IPS DF 6.9 (cell line): ENCODE measurements at regions not wholly inside any gene's neighbourhood (a gene's known extent, or its start where the extent isn't known, plus 50 kb on each side); places are given as distances from the start of the nearest gene placed in this dataset.

Source experiments
- DNase-seq: peaks from one replicate; pipeline ENCODE4 v3.0.0-alpha.2; 2013; ENCODE audit warnings: low read depth, low spot score
- H3K27ac ChIP-seq: one replicate; pipeline ENCODE4 v1.5.1; 2013; ENCODE audit warnings: low read length, control low read depth
- H3K27me3 ChIP-seq: 2 replicates; pipeline ENCODE4 v1.6.1; 2013; ENCODE audit warnings: mild to moderate bottlenecking, low read length; ENCODE audit not compliant: control insufficient read depth, insufficient read depth
- H3K36me3 ChIP-seq: 2 replicates; pipeline ENCODE4 v1.6.1; 2013; ENCODE audit warnings: low read length; ENCODE audit not compliant: control insufficient read depth, insufficient read depth
- H3K4me1 ChIP-seq: 2 replicates; pipeline ENCODE4 v1.6.1; 2013; ENCODE audit warnings: low read length; ENCODE audit not compliant: control insufficient read depth, insufficient read depth
- H3K4me3 ChIP-seq: 2 replicates; pipeline ENCODE4 v1.5.1; 2013; ENCODE audit warnings: mild to moderate bottlenecking, low read length
- H3K9me3 ChIP-seq: 2 replicates; pipeline ENCODE4 v1.6.1; 2013; ENCODE audit warnings: low read length, inconsistent platforms; ENCODE audit not compliant: control insufficient read depth, insufficient read depth
- WGBS: extraction: QIAGEN DNeasy Blood & Tissue Kit; methylation state at CpG from one replicate; pipeline ENCODE4 v1.1.7; 2013; ENCODE audit warnings: mixed read lengths, missing lambda C conversion rate; ENCODE audit not compliant: insufficient read length, insufficient coverage; 5-methylcytosine and 5-hydroxymethylcytosine counted together

DNA sequence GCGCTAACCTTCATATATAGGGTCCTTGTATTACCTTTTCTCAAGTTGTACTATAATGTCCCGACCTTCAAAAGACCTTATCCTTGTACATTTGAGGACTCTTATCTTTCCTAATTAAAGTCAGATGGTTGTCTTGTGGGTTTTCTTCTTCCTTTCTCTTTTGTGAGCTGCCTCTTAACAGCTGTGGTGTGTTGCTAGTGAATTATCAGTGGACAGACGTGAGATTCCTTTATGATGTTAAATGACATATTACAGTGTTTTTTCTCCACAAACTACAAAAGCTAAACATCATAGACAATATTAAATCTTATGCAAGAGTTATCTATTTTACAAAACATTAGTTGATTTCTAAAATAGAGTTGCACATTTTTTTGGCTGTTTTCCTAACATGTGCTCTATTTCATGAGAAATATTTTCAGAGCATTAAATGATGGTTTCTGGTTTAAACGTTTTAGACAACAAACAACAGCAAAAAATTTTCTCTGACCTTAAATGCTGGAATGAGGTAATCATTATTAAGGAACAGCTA, 272.2 kb upstream of the NPVF start:
- no peaks in the 10 kb centered on the region for H3K4me1 ChIP-seq
- H3K9me3 ChIP-seq: no peaks in the 10 kb centered on the region
- H3K4me3 ChIP-seq: no peak overlapping the region
- no peaks in the 10 kb centered on the region for H3K27me3 ChIP-seq
- DNase-seq: no peak
- WGBS: no CpG with 5 or more reads among the region's 4 CpGs
- H3K27ac ChIP-seq: no peak overlapping the region
- no peaks in the 10 kb centered on the region for H3K36me3 ChIP-seq

DNA sequence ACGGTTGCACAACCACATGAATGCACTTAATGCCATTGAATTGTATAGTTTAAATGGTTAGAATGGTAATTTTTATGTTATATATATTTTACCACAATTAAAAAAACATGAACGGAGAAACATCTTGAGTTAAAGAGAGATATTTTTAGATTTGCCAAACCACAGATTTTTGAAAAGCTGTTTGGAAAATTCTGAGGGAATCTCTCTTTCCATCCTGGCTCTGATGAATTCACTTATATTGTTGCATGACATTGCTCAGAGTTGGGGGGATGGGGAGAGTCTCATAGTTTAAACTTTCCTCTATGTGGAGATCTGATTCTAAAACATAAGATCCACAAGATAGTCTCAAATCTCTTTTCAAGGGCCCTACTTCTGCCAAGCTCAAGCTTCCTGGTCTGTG, 275.0 kb upstream of the NPVF start:
- Histone ChIP-seq H3K4me3 (no peak overlapping the region), H3K27me3 (no peaks in the 10 kb centered on the region), H3K4me1 (no peaks in the 10 kb centered on the region), H3K27ac (no peak overlapping the region), H3K36me3 (no peaks in the 10 kb centered on the region), H3K9me3 (no peaks in the 10 kb centered on the region)
- no CpG with 5 or more reads among the region's 2 CpGs for WGBS
- no peak for DNase-seq

DNA sequence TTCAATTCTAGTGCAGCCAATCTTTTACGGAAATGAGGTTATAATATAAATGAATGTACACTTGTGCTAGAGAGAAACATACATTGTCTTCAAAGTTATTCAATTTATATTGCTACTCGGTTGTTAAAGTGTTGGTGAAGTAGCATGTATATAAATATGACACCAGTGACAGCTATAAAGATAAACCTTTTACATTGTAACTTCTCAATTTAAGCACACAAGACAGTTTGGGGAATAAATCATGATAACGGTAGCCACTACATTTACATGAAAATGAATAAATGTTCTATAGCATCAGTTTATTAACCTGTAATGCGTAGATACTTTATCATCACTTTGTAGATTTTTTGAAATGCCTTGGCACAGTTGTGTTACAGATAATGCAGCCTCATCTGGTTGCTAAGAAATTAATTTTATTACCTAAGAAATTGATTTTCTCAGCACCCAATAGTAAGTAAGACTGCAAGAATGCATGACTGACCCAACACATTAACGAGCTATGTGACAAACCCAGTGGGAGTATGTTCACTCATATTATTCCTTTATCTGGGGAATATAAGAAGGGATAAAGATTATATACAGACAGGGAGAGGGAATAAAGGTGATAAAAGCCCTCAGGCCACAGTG, 283.9 kb upstream of the NPVF start:
- no peak overlapping the region for H3K4me3 ChIP-seq
- WGBS: no CpG with 5 or more reads among the region's 5 CpGs
- no peaks in the 10 kb centered on the region for H3K36me3 ChIP-seq
- H3K4me1 ChIP-seq: no peaks in the 10 kb centered on the region
- no peak overlapping the region for H3K27ac ChIP-seq
- no peaks in the 10 kb centered on the region for H3K27me3 ChIP-seq
- no peak for DNase-seq
- no peaks in the 10 kb centered on the region for H3K9me3 ChIP-seq

DNA sequence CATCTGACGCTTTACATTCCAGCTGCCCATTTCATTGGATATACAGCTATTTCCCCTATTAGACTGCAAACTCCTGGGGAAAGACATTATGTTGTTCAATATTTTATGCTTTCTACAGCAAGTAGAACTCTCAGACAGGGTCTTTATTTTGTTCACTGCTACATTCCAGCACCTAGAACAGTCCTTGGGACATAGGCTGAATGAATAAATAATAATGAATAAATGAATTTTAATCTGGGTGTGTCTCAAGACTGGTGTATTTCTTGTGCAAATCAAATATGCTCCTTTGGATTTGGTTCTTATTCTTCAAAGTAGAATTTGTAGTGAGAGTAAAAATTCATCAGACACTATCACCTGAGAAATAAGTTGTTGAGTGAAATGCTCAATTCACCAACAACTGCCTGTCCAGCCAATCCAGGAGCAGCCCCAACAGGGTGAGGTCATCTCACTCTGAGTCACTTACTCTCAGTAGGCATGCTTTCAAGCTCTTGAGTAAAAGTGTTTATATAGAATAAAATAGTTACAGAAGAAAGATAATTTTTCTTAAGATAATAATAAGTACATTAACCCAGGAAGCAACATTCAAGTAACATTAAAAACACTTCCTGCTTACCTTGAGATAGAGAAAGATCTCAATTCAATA, 287.5 kb upstream of the NPVF start:
- no CpG with 5 or more reads among the region's 1 CpG for WGBS
- no peak for DNase-seq

DNA sequence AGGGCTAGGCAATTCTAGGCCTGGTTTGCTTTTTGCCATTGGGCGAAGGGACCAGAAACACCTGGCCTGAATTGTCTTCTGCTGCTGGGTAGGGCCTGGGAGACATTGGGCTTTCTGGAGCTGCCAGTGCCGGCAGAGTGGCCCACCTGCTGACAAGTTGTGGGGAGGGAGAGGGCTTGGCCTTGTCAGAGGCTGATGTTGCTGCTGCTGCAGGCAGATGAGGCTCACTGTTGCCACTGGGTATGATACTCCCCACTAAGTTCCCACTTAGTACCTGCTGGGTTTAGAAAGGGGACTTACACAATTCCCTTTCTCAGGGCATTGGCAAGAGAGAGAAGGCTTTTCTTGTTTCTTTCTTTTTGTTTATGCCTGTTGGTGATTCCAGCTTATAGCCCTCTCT, 289.6 kb upstream of the NPVF start:
- WGBS: no CpG with 5 or more reads among the region's 2 CpGs
- H3K36me3 ChIP-seq: no peaks in the 10 kb centered on the region
- no peak overlapping the region for H3K27ac ChIP-seq
- H3K4me1 ChIP-seq: no peaks in the 10 kb centered on the region
- no peak for DNase-seq
- H3K9me3 ChIP-seq: no peaks in the 10 kb centered on the region
- no peaks in the 10 kb centered on the region for H3K27me3 ChIP-seq
- no peak overlapping the region for H3K4me3 ChIP-seq

More for the DNA sequence above, 287.5 kb upstream of the NPVF start:
- no peaks in the 10 kb centered on the region for H3K36me3 ChIP-seq
- no peak overlapping the region for H3K4me3 ChIP-seq
- H3K9me3 ChIP-seq: no peaks in the 10 kb centered on the region
- no peak overlapping the region for H3K27ac ChIP-seq
- H3K27me3 ChIP-seq: no peaks in the 10 kb centered on the region
- no peaks in the 10 kb centered on the region for H3K4me1 ChIP-seq

DNA sequence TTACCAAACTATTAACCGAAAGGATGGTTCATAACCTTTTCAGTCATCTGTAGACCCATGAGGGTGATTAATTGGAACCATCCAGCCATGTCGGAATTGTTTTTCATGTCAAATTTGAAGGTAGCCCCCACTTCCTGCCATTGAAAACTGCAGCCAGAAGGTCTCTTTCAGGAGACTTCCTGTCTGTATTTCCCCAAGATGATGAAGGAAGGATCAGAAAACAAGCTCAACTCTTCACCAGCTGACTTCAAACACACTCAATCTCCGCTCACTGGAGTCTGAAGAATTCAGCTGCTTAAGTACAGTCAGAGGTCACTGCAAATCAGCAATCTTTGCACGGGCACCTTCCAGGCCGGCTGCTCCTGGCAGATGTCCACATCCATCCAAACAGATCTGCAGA, 291.7 kb upstream of the NPVF start:
- WGBS: no CpG with 5 or more reads among the region's 5 CpGs
- DNase-seq: no peak
- Histone ChIP-seq H3K27ac (no peak overlapping the region), H3K27me3 (no peaks in the 10 kb centered on the region), H3K4me1 (no peaks in the 10 kb centered on the region), H3K36me3 (no peaks in the 10 kb centered on the region), H3K4me3 (no peak overlapping the region), H3K9me3 (no peaks in the 10 kb centered on the region)

DNA sequence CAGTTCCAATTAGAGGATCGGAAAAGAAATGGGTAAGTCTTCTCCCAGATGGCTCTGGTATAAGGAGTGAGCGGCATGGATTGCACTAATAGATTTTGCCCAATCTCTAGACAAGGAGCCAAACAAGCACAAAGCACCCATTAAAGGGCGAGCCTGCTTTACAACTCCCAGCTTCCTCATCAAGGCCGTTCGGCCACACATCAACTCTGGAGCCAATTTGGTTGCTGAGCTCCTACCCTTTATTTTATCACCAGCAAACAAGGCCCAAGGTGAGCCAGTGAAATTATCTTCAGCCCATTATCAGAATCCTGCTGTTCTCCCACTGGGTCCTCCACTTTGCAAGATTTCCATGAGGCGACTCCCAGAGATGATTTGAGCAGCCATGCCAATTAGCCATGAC, 292.2 kb upstream of the NPVF start:
- no peaks in the 10 kb centered on the region for H3K27me3 ChIP-seq
- H3K4me3 ChIP-seq: no peak overlapping the region
- no peak overlapping the region for H3K27ac ChIP-seq
- H3K4me1 ChIP-seq: no peaks in the 10 kb centered on the region
- no CpG with 5 or more reads among the region's 6 CpGs for WGBS
- DNase-seq: no peak
- H3K36me3 ChIP-seq: no peaks in the 10 kb centered on the region
- no peaks in the 10 kb centered on the region for H3K9me3 ChIP-seq

DNA sequence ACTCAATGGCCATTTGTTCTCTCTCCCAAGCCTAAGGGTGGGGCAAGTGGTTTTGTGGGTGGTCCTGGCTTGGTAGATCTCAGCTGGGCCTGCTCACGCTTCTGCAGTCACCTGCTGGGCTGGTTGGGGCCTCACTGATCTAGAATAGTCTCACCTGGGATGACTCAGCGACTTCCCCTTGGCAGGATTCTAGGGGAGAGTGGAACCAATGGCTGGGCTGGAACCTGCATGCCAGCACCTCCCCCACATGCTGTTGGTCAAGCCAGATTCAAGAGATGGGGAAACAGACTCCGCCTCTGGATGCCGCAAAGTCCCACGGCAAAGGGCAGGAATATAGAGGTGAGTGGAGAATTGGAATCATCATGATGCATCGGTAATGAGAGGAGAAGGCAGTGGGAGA, 292.9 kb upstream of the NPVF start:
- WGBS: no CpG with 5 or more reads among the region's 6 CpGs
- no peak overlapping the region for H3K27ac ChIP-seq

DNA sequence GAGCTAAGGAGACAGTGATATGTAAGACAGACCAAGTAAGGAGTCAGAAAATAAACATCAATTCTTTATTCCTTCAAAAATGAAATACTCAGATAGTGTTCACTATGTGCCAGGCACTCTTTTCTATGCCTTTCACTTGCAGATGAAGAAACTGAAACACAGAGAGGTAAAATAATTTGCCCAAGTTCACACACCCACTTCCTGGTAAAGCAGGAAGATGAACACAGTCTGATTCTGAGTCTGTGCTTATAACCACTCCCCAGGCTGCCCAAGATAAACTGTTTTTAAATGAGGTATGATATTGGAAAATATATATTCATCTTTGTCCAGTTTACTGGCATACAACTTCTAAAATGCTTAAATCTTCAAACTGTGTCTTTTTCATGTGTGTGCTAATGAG, 294.4 kb upstream of the NPVF start:
- Histone ChIP-seq H3K9me3 (no peaks in the 10 kb centered on the region), H3K27me3 (no peaks in the 10 kb centered on the region), H3K36me3 (no peaks in the 10 kb centered on the region), H3K4me3 (no peak overlapping the region), H3K4me1 (no peaks in the 10 kb centered on the region), H3K27ac (no peak overlapping the region)
- no peak for DNase-seq

More for the DNA sequence above, 292.9 kb upstream of the NPVF start:
- Histone ChIP-seq H3K27me3 (no peaks in the 10 kb centered on the region), H3K36me3 (no peaks in the 10 kb centered on the region), H3K4me1 (no peaks in the 10 kb centered on the region), H3K9me3 (no peaks in the 10 kb centered on the region), H3K4me3 (no peak overlapping the region)
- DNase-seq: no peak

DNA sequence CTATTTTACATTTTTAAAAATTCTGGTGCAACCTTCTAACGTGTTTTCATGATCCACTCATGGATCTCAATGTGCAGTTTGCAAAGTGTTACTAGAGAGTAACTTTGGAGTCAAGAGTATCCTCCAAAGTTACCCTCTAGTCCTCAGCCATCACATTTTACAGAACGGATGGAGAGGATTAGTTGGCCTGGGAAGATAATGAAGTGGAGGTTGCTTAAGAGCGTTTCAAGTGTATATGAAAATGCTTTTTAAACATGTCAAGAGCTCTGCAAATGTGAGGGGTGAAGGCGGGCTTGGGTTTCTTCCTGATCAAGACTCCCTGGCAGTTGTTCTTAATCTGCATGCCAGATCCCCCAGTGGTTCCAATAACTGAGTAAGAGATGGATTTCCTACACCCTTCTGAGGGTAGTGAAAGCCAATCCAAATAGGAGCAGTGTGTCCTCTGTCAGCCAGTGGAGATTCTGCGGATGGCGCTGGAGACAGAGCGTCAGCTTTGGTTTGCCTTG, 299.4 kb upstream of the NPVF start:
- no peaks in the 10 kb centered on the region for H3K27me3 ChIP-seq
- WGBS: no CpG with 5 or more reads among the region's 7 CpGs
- no peak overlapping the region for H3K27ac ChIP-seq
- no peaks in the 10 kb centered on the region for H3K9me3 ChIP-seq
- no peaks in the 10 kb centered on the region for H3K4me1 ChIP-seq
- H3K4me3 ChIP-seq: no peak overlapping the region
- no peak for DNase-seq
- no peaks in the 10 kb centered on the region for H3K36me3 ChIP-seq

DNA sequence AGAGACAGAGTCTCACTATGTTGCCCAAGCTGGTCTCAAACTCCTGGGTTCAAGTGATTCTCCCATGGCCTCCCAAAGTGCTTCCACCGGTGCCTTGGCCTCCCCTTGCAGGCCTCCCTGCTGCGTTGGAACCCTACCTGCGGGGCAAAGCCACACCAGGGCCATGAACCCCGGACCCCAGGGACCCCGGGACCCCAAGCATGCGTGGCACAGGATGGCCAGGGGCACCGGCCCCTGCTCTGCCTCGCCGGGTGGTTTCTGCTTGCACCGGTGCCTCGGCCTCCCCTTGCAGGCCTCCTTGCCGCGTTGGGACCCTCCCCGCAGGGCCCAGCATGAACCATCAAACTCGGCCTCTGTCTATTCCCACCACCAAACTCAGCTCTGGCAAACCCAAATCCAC, 301.0 kb upstream of the NPVF start:
- H3K27ac ChIP-seq: no peak overlapping the region
- no CpG with 5 or more reads among the region's 15 CpGs for WGBS
- no peaks in the 10 kb centered on the region for H3K27me3 ChIP-seq
- no peaks in the 10 kb centered on the region for H3K4me1 ChIP-seq
- no peaks in the 10 kb centered on the region for H3K9me3 ChIP-seq
- no peak for DNase-seq
- H3K4me3 ChIP-seq: no peak overlapping the region
- no peaks in the 10 kb centered on the region for H3K36me3 ChIP-seq
